ENCODE measurements at regions not wholly inside any gene's neighbourhood (a gene's known extent, or its start where the extent isn't known, plus 50 kb on each side); places are given as distances from the start of the nearest gene placed in this dataset.

GRCh38 chr16:86157616-86158247 is 258.8 kb downstream of the IRF8 start:
- TF ChIP-seq, protein P1, sequence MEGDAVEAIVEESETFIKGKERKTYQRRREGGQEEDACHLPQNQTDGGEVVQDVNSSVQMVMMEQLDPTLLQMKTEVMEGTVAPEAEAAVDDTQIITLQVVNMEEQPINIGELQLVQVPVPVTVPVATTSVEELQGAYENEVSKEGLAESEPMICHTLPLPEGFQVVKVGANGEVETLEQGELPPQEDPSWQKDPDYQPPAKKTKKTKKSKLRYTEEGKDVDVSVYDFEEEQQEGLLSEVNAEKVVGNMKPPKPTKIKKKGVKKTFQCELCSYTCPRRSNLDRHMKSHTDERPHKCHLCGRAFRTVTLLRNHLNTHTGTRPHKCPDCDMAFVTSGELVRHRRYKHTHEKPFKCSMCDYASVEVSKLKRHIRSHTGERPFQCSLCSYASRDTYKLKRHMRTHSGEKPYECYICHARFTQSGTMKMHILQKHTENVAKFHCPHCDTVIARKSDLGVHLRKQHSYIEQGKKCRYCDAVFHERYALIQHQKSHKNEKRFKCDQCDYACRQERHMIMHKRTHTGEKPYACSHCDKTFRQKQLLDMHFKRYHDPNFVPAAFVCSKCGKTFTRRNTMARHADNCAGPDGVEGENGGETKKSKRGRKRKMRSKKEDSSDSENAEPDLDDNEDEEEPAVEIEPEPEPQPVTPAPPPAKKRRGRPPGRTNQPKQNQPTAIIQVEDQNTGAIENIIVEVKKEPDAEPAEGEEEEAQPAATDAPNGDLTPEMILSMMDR (IDR thresholded peaks at IDR 0.05), result no peak
- Histone ChIP-seq H3K4me1 (no peaks in the 10 kb centered on the region), H3K9me3 (peaks cover 0 to 3% (median 0%) of the 10 kb centered on the region in 11 donors), H3K36me3 (no peaks in the 10 kb centered on the region), H3K27me3 (peaks cover 0 to 41% (median 33%) of the 10 kb centered on the region in 7 donors), H3K27ac (no peak overlapping the region), H3K4me3 (no peak overlapping the region)
- DNase-seq (no peak), ATAC-seq (no peak)
- intact Hi-C loops (cut with DNase I), result no loop called here
- WGBS, 2 donors, result 58 to 71% methylated on average over 6 of the region's 6 CpGs

GRCh38 chr16:86158688-86159360 is 259.9 kb downstream of the IRF8 start:
- ATAC-seq (no peak), DNase-seq (no peak)
- no peaks in the 10 kb centered on the region for H3K36me3 ChIP-seq
- H3K4me1 ChIP-seq, result no peaks in the 10 kb centered on the region
- H3K27ac ChIP-seq, result no peak overlapping the region
- H3K4me3 ChIP-seq, result no peak overlapping the region
- intact Hi-C loops (cut with DNase I), result no loop called here
- peaks cover 0 to 37% (median 25%) of the 10 kb centered on the region in 7 donors for H3K27me3 ChIP-seq
- TF ChIP-seq, protein P1 (IDR thresholded peaks at IDR 0.05), result no peak
- WGBS, 2 donors, result 61 to 72% methylated on average over 10 of the region's 10 CpGs
- H3K9me3 ChIP-seq, result peaks cover 0 to 3% (median 0%) of the 10 kb centered on the region in 11 donors

- Histone ChIP-seq H3K36me3 (no peaks in the 10 kb centered on the region), H3K9me3 (peaks cover 0 to 23% (median 16%) of the 10 kb centered on the region in 11 donors), H3K4me1 (no peaks in the 10 kb centered on the region), H3K27ac (no peak overlapping the region), H3K27me3 (peaks cover 0 to 18% (median 0%) of the 10 kb centered on the region in 7 donors), H3K4me3 (no peak overlapping the region)
- WGBS, 2 donors, result 68 to 72% methylated on average over 2 of the region's 2 CpGs
- ATAC-seq (no peak), DNase-seq (no peak)
- TF ChIP-seq, protein P1 (IDR thresholded peaks at IDR 0.05), result no peak
- intact Hi-C loops (cut with DNase I), result no loop called here
These were observed 266.5 kb downstream of the IRF8 start for GRCh38 chr16:86165479-86165878.

DNA sequence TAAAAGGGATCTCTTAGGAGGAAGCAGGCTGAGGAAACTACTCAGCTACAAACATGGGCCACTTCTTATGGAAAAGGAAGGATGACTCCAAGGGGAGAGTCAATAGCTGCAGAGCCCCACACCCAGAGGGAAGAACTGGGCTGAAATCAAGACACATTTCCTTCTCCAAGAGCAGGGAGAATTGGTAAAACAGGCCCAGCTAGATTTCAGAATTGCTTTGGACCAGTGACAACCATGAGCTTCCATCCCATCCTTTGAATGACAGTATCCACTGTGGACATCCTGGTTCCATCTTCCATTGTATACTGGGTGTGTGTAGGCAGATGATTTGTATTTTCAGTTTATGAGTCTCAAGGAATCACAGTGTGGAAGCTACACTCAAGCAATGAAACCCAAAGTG is 267.5 kb downstream of the IRF8 start:
- Histone ChIP-seq H3K36me3 (no peaks in the 10 kb centered on the region), H3K27ac (no peak overlapping the region), H3K9me3 (peaks cover 0 to 23% (median 16%) of the 10 kb centered on the region in 11 donors), H3K4me1 (no peaks in the 10 kb centered on the region), H3K4me3 (no peak overlapping the region), H3K27me3 (peaks cover 0 to 21% (median 0%) of the 10 kb centered on the region in 7 donors)
- no peak for DNase-seq
- ATAC-seq, result no peak
- TF ChIP-seq, protein P1 (IDR thresholded peaks at IDR 0.05), result no peak
- intact Hi-C loops (cut with DNase I), result no loop called here

Data from heart right ventricle (tissue), 16 donors.